Osteocyte (in vitro differentiated cells): ENCODE measurements at regions not wholly inside any gene's neighbourhood (a gene's known extent, or its start where the extent isn't known, plus 50 kb on each side); places are given as distances from the start of the nearest gene placed in this dataset.
"Not testable (repeated sequence)": the region's sequence is repeated elsewhere in the genome, so short reads cannot be mapped to it uniquely, and the experiment has no call there.

ENCODE experiments used
- DNase-seq: peaks from one replicate; pipeline ENCODE4 v3.0.0; 2021; ENCODE audit warnings: mixed read lengths; ENCODE audit not compliant: unreplicated experiment; ENCODE audit errors: extremely low spot score
- H3K27ac Mint-ChIP-seq: one replicate; pipeline ENCODE4 v1.8.0; 2021; ENCODE audit warnings: mild to moderate bottlenecking, mixed read lengths; ENCODE audit not compliant: unreplicated experiment
- H3K27me3 Mint-ChIP-seq: one replicate; pipeline ENCODE4 v1.8.0; 2021; ENCODE audit warnings: mixed read lengths; ENCODE audit not compliant: unreplicated experiment
- H3K36me3 Mint-ChIP-seq: one replicate; pipeline ENCODE4 v1.8.0; 2021; ENCODE audit warnings: mixed read lengths; ENCODE audit not compliant: unreplicated experiment
- H3K4me1 Mint-ChIP-seq: one replicate; pipeline ENCODE4 v1.8.0; 2021; ENCODE audit warnings: mixed read lengths; ENCODE audit not compliant: unreplicated experiment
- H3K4me3 Mint-ChIP-seq: one replicate; pipeline ENCODE4 v1.8.0; 2021; ENCODE audit warnings: mild to moderate bottlenecking, moderate library complexity, mixed read lengths; ENCODE audit not compliant: unreplicated experiment
- H3K9me3 Mint-ChIP-seq: one replicate; pipeline ENCODE4 v1.8.0; 2021; ENCODE audit warnings: mixed read lengths; ENCODE audit not compliant: unreplicated experiment
- TF ChIP-seq, protein P1 (sequence below): fragments of 200-600 bp; sonication (generic); IDR thresholded peaks from 2 replicates; pipeline ENCODE4 v1.5.0; 2021; ENCODE audit warnings: antibody characterized with exemption, mild to moderate bottlenecking, moderate library complexity

DNA sequence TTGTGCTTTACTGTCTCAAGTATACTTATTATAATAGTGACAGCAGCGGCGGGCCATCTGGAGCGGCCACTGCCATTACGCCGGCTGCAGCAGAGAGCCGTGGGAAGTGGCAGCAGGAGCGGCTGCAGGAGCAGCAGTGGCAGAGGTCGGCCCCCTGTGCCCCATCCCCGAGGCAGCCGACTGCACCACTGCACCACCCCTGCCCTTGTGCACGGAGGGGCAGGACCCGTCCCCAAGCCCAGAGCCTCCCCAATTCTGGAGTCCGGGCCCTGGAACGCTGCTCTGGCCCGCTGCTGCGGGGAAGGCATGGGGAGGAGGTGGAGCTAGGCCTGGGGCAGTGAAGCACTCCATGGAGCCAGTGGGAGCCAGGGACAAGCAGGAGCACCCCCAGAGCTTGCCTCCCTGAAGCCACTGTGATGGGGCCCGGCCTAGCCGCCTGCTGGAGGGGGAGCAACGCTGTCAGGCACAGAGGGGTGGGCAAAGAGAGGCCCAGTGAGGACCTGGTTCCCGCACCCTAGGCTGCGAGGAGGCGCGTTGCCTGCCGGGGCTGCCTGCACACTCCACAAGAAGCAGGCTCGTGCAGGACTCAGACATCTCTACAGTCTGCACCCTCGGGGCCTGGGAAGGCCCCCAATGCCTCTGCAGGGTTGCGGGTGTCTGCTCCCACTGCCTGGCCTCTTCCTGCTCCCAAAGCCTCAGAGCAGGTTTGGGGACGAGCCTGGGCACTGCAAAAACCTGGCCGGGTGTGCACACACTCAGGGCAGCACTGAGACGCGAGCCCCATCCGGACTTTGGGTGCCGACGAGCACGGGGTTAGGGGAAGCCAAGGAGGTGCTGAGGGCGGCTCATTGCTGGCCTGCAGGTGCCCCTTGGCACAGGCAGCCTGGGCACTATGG, 74.2 kb upstream of the RASSF8 start:
- no peak overlapping the region for H3K27ac Mint-ChIP-seq
- no peak for DNase-seq
- H3K4me1 Mint-ChIP-seq = no peaks in the 10 kb centered on the region
- H3K36me3 Mint-ChIP-seq = peaks cover 4% of the 10 kb centered on the region
- H3K27me3 Mint-ChIP-seq = peaks cover 18% of the 10 kb centered on the region
- peaks cover 6% of the 10 kb centered on the region for H3K9me3 Mint-ChIP-seq
- H3K4me3 Mint-ChIP-seq = no peak overlapping the region
- TF ChIP-seq, protein P1, sequence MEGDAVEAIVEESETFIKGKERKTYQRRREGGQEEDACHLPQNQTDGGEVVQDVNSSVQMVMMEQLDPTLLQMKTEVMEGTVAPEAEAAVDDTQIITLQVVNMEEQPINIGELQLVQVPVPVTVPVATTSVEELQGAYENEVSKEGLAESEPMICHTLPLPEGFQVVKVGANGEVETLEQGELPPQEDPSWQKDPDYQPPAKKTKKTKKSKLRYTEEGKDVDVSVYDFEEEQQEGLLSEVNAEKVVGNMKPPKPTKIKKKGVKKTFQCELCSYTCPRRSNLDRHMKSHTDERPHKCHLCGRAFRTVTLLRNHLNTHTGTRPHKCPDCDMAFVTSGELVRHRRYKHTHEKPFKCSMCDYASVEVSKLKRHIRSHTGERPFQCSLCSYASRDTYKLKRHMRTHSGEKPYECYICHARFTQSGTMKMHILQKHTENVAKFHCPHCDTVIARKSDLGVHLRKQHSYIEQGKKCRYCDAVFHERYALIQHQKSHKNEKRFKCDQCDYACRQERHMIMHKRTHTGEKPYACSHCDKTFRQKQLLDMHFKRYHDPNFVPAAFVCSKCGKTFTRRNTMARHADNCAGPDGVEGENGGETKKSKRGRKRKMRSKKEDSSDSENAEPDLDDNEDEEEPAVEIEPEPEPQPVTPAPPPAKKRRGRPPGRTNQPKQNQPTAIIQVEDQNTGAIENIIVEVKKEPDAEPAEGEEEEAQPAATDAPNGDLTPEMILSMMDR = no peak

DNA sequence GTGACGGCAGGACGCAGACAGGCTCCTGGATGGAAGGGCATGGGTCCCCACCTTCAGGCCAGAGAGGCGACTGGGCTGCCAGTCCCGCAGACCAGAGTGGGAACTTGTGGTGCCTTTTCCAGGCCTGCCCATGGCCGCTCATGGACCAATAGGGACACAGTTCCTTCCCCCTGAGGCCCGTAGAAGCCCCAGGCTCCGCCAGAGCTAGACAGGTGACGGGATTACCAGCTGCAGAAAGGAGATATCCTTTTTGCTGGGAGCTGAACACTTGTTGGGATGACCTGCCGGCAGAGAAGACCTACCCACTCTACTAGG, 73.6 kb upstream of the RASSF8 start:
- H3K4me3 Mint-ChIP-seq = no peak overlapping the region
- TF ChIP-seq, protein P1 = no peak
- H3K36me3 Mint-ChIP-seq = peaks cover 4% of the 10 kb centered on the region
- peaks cover 20% of the 10 kb centered on the region for H3K27me3 Mint-ChIP-seq
- H3K9me3 Mint-ChIP-seq = peaks cover 6% of the 10 kb centered on the region
- H3K4me1 Mint-ChIP-seq = no peaks in the 10 kb centered on the region
- H3K27ac Mint-ChIP-seq = no peak overlapping the region
- DNase-seq = no peak

DNA sequence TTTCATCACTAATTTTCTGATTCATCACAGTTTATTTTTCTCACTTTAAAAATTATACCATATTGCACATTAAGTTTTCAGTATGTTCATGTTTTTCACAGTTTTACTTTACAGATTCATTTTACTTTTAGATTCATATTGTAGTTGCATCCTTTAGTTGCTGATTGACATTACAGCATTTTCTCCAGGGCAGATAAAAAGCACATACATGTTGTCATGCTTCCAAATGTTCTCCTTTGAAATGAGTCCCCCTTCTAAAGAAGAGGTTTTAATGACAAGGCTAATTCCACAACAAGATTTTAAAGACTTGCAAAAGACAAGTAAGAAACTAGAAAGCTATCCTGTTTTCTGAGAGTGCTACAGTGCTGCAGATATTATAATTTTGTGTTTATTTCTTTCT, 72.1 kb upstream of the RASSF8 start:
- peaks cover 20% of the 10 kb centered on the region for H3K27me3 Mint-ChIP-seq
- H3K4me1 Mint-ChIP-seq = no peaks in the 10 kb centered on the region
- TF ChIP-seq, protein P1 = no peak
- H3K27ac Mint-ChIP-seq = no peak overlapping the region
- peaks cover 6% of the 10 kb centered on the region for H3K9me3 Mint-ChIP-seq
- H3K36me3 Mint-ChIP-seq = peaks cover 4% of the 10 kb centered on the region
- no peak overlapping the region for H3K4me3 Mint-ChIP-seq
- no peak for DNase-seq

DNA sequence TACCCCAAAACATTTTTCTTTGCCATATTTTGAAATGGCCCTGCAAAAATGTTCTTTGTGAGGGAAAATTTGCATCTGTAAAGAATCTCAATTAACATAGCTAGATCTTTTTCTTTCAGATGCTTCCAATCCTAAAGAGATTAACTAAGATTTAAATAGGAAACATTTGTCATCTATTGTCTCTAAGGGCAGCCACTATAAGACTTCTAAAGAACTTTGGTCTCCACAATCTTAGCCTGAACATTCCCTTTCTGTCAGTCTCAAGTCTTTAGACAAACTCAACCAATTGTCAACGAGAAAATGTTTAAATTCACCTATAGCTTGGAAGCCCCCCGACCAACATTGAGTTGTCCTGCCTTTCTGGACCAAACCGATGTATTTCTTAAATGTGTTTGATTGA, 71.1 kb upstream of the RASSF8 start:
- H3K27me3 Mint-ChIP-seq = peaks cover 20% of the 10 kb centered on the region
- TF ChIP-seq, protein P1 = no peak
- peaks cover 2% of the 10 kb centered on the region for H3K9me3 Mint-ChIP-seq
- no peak overlapping the region for H3K4me3 Mint-ChIP-seq
- DNase-seq = no peak
- H3K27ac Mint-ChIP-seq = no peak overlapping the region
- peaks cover under 1% of the 10 kb centered on the region for H3K36me3 Mint-ChIP-seq
- H3K4me1 Mint-ChIP-seq = peaks cover 2% of the 10 kb centered on the region

DNA sequence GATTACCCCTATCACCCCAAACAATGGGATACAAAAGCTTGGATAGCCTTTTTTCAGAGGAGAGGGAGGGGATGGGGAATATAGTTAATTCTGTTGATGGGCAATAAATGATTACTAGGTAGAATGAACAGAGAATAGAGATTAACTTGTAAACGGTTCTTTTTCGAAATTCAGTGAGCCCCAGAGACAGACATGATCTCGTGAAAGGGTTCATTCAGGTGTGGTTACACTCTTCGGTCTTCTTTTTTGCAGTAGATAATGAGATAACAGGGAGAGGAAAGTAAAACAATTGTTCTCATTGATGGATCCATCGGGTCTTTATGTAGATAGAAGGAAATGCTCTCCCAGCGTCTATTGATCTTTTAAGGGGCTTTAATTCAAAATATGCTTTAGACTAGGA, 69.3 kb upstream of the RASSF8 start:
- TF ChIP-seq, protein P1 = no peak
- no peak overlapping the region for H3K4me3 Mint-ChIP-seq
- H3K9me3 Mint-ChIP-seq = no peaks in the 10 kb centered on the region
- peaks cover 20% of the 10 kb centered on the region for H3K27me3 Mint-ChIP-seq
- H3K36me3 Mint-ChIP-seq = no peaks in the 10 kb centered on the region
- no peak for DNase-seq
- H3K4me1 Mint-ChIP-seq = peaks cover 2% of the 10 kb centered on the region
- H3K27ac Mint-ChIP-seq = no peak overlapping the region

DNA sequence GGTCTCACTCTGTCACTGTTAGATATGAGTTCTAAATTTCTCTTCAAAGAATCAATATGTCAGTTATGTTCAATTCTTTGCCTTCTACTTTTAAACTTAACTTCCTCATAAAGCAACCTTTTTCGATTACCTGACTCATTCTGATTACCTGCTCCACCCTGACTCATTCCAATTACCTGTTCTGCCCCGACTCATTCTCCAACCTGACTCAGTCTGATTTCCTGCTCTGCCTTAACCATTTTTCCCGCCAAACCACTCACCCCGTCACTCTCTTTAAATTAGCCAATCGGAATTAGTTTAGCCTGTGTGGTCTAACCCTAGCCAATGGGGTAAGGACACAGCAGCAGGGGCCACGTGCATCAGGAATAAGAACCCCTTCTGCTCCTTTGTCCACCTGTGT, 67.4 kb upstream of the RASSF8 start:
- H3K27me3 Mint-ChIP-seq = peaks cover 20% of the 10 kb centered on the region
- not testable (repeated sequence) for H3K36me3 Mint-ChIP-seq, H3K4me1 Mint-ChIP-seq, H3K27ac Mint-ChIP-seq, H3K4me3 Mint-ChIP-seq, DNase-seq, H3K9me3 Mint-ChIP-seq
